Body of pancreas (tissue), 4 donors: ENCODE measurements at regions not wholly inside any gene's neighbourhood (a gene's known extent, or its start where the extent isn't known, plus 50 kb on each side); places are given as distances from the start of the nearest gene placed in this dataset.

Experiments
- CTCF ChIP-seq, 7 experiments: fragments of 450-650 bp in 4 of 7; fragments of 200-600 bp in 3 of 7; sonication (generic) in 3 of 7; IDR thresholded peaks; one replicate each; pipeline ENCODE4 v1.5.1; 2016 to 2019; ENCODE audit warnings: antibody characterized with exemption in 7 of 7
- POLR2A ChIP-seq, 3 donors: fragments of 450-650 bp; IDR thresholded peaks; one replicate each; pipeline ENCODE4 v1.6.1; 2016; ENCODE audit warnings: antibody characterized with exemption in 3 of 3, mild to moderate bottlenecking in 2 of 3

GRCh38 chr10:61223576-61223975, 229.6 kb downstream of the TMEM26 start:
- TF ChIP-seq POLR2A (IDR thresholded peaks at IDR 0.05) (no peak), CTCF (IDR thresholded peaks at IDR 0.05) (no peak)
